GM18505 (cell line): ENCODE measurements at regions not wholly inside any gene's neighbourhood (a gene's known extent, or its start where the extent isn't known, plus 50 kb on each side); places are given as distances from the start of the nearest gene placed in this dataset.

Experiments
- ATAC-seq: cut with Tn5 transposase; IDR thresholded peaks from one replicate; pipeline ENCODE4 v1.9.1; 2021; ENCODE audit not compliant: unreplicated experiment
- POLR2A ChIP-seq: IDR thresholded peaks from 4 replicates; pipeline ENCODE4 v1.6.1; 2011; ENCODE audit warnings: borderline replicate concordance; ENCODE audit not compliant: insufficient read depth, insufficient read length; ENCODE audit errors: extremely low read depth

GRCh38 chr5:60335913-60336312 is 364.1 kb downstream of the DEPDC1B start:
- no peak for ATAC-seq
- no peak for TF ChIP-seq POLR2A

DNA sequence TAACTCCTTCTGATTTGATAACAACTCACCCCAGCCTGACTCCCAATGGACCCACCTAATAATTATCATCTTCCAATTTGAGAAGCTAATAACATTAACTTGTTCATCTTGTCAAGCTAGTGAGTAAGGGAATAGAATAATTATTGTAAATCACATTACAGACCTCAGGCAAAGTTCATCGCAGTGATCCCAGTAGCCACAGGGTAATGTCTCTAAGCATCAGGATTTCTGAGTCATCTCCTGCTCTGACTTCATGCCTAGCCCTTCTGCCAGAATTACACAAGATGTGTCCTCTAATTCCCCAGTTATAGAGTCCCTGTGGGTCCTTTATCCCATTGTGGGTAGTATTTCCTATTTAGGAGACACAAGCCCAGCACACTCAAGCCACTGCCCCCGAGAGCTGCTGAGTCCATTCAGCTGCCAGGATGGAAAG is 365.7 kb downstream of the DEPDC1B start:
- TF ChIP-seq POLR2A = no peak
- no peak for ATAC-seq

- ATAC-seq = peak; percentile 24
- TF ChIP-seq POLR2A = no peak
These were observed 366.9 kb downstream of the DEPDC1B start for GRCh38 chr5:60333005-60333571.

GRCh38 chr5:60332244-60333004 is 367.5 kb downstream of the DEPDC1B start:
- no peak for TF ChIP-seq POLR2A
- peak; percentile 80 for ATAC-seq

DNA sequence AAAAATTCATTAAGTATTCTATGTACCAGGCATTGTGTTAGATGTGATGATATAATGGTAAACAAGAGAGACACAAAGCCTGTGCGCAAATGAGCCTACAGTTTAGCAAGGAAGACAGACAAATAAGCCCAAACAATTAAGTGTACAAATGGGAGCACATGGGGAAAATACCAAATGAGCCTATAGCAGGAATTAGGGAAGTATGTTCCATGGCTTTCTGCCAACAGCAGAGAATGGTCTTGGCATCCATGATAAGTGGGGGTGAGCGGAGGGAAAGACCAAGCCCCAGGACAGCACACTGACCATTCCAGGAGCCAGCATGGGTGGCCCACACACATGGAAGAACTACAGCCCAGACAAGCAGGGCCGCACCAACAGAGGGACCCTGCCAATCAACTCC is 369.7 kb downstream of the DEPDC1B start:
- no peak for TF ChIP-seq POLR2A
- no peak for ATAC-seq

DNA sequence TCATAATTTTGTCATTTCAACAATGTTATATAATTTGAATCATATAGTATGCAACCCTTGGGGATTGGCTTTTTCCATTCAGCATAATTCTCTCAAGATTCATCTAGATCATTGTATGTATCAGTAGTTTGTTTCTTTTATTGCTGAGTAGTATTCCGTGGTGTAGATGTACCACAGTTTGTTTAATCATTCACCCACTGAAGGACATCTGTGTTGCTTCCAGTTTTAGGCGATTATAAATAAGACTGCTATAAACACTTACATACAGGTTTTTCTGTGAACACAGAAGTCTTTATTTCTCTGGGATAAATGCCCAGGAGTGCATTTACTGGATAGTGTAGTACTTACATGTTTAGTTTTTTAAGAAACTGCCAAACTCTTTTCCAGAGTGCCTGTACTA is 374.1 kb downstream of the DEPDC1B start:
- TF ChIP-seq POLR2A = no peak
- ATAC-seq = no peak

- no peak for TF ChIP-seq POLR2A
- ATAC-seq = no peak
These were observed 376.4 kb downstream of the DEPDC1B start for GRCh38 chr5:60323596-60323995.

- no peak for TF ChIP-seq POLR2A
- ATAC-seq = no peak
These were observed 387.9 kb downstream of the DEPDC1B start for GRCh38 chr5:60312098-60312497.

DNA sequence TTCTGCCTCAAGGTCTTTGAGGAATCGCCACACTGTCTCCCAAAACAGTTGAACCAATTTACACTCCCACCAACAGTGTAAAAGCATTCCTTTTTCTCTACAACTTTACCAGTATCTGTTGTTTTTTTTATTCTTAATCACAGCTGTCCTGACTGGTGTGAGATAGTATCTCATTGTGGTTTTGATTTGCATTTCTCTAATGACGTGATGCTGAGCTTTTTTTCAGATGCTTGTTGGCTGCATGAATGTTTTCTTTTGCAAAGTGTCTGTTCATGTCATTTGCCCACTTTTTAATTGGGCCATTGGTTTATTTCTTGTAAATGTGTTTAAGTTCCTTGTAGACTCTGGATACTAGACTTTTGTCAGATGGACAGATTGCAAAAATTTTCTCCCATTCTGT is 400.0 kb downstream of the DEPDC1B start:
- TF ChIP-seq POLR2A = no peak
- no peak for ATAC-seq

DNA sequence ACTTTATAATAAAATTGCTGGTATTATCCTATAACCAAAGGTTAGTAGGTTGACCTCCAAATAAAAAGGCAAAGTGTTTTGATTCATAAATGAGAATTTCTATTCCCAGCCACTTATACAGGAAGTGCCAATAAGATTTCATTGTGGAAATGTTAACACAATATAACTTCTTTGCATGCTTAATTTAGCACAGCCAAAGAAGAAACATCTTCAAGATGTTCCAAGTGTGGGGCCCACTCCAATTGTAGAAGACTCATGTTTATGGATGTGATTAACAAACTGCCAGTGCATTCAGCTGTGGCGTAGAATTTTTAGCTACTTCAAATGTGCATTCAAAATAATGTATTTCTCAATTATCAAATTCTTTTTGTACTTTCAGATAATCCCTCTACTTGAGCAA is 402.3 kb downstream of the DEPDC1B start:
- TF ChIP-seq POLR2A = no peak
- ATAC-seq = no peak

DNA sequence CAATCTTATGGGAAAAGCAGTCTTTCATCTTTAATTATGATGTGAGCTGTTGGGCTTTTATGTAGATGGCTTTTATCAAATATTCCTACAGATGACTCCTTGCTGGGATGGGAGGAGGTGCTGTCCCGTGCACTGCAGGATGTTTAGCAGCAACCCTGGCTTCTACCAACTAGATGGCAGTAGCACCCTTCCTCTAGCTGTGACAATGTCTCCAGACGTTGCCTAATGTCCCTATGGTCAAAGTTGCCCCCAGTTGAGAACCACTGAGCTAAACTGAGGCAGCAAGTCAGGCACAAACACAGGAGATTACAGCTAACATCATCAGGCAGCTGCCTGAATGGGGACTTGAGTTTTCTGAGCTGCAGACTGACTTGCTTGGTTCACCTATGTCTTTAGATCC is 401.9 kb upstream of the PDE4D start:
- ATAC-seq = no peak
- TF ChIP-seq POLR2A = no peak

DNA sequence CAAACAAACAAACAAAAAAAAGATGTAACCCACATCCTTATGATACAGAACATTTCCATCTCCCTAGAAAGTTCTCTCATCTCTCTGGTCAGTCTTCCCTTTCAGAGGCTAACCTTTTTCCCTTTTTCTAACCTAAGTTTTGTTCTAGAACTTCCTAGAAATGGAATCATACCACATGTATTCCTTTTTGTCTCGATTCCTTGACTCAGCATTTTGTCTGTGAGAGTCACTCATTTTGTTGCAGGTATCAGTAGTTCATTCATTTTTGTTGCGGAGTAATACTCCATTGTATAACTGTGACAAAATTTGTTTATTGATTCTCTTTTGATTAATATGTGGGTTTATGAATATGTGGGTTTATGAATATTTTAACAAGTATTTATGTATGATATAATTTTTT is 400.0 kb upstream of the PDE4D start:
- no peak for ATAC-seq
- TF ChIP-seq POLR2A = no peak

- no peak for TF ChIP-seq POLR2A
- ATAC-seq = no peak
These were observed 393.7 kb upstream of the PDE4D start for GRCh38 chr5:60287174-60287771.

DNA sequence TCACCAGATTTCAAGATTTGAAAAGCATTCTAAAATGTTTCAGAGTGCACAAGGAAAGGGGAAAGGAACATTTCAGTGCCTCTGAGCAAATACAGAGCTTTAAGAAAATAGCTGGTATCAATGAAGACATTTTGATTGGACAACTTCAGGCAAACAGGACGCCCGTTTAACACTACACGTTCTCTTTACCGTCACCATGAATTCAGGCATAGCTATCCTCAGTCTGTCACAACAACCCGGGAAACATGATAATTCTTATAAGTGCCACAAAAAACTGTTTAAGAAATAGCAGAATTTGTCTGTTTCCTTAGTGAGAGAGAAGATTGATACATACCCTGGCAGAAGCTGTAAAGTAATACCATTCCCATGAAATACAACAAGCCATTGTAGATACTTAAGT is 392.4 kb upstream of the PDE4D start:
- no peak for ATAC-seq
- TF ChIP-seq POLR2A = no peak

- TF ChIP-seq POLR2A = no peak
These were observed 387.4 kb upstream of the PDE4D start for GRCh38 chr5:60280943-60281342.

DNA sequence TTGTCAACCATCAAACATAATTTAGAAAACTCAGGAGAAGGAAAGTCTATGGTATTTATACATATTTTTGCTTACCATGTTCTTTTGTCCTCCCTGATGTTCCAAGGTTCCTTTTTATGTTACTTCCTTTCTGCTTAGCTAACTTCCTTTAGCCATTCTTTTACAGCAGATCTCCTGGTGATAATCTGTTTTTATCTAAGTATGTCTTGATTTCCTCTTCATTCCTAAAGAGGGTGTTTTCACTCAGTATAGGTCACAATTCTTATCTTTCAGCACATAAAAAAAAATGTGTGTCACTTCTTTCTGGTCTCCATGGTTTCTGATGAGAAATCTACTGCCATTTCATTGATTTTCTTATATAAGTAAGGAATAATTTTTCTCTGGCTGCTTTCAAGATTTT is 384.4 kb upstream of the PDE4D start:
- no peak for TF ChIP-seq POLR2A
- ATAC-seq = no peak

More at GRCh38 chr5:60280943-60281342, 387.4 kb upstream of the PDE4D start:
- ATAC-seq = no peak
